ENCODE measurements at regions not wholly inside any gene's neighbourhood (a gene's known extent, or its start where the extent isn't known, plus 50 kb on each side); places are given as distances from the start of the nearest gene placed in this dataset.

DNA sequence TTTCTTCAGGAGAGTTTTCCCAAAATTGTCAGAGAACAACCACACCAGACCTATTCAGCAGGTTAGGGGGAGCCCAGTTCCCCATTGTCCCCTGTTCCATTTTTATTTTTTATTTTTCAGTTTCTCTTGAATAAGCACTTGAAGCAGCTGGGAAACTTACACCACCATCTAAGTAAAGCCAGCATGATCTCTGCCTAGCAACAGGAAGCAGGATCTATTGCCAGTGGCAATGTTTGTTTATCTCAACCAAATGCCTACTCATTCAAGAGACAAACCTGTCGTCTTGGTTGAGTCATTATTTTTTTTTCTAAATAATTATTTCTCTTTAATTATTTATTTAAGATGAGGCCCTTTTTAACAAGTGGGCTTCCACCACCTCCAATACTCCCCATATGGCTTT, 379.3 kb downstream of the PLK2 start:
- TF ChIP-seq, protein P1, sequence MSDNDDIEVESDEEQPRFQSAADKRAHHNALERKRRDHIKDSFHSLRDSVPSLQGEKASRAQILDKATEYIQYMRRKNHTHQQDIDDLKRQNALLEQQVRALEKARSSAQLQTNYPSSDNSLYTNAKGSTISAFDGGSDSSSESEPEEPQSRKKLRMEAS (IDR thresholded peaks at IDR 0.05; ENCODE audit: low read depth, low read length), result no peak
- TF ChIP-seq MYC (IDR thresholded peaks at IDR 0.05; ENCODE audit: low read depth, low read length), result no peak
- TF ChIP-seq, protein P2, sequence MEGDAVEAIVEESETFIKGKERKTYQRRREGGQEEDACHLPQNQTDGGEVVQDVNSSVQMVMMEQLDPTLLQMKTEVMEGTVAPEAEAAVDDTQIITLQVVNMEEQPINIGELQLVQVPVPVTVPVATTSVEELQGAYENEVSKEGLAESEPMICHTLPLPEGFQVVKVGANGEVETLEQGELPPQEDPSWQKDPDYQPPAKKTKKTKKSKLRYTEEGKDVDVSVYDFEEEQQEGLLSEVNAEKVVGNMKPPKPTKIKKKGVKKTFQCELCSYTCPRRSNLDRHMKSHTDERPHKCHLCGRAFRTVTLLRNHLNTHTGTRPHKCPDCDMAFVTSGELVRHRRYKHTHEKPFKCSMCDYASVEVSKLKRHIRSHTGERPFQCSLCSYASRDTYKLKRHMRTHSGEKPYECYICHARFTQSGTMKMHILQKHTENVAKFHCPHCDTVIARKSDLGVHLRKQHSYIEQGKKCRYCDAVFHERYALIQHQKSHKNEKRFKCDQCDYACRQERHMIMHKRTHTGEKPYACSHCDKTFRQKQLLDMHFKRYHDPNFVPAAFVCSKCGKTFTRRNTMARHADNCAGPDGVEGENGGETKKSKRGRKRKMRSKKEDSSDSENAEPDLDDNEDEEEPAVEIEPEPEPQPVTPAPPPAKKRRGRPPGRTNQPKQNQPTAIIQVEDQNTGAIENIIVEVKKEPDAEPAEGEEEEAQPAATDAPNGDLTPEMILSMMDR (IDR thresholded peaks at IDR 0.05; ENCODE audit: low read depth, low read length), result no peak
- TF ChIP-seq POLR2A (IDR thresholded peaks at IDR 0.05; ENCODE audit: extremely low read depth, insufficient read length), result no peak
- DNase-seq (ENCODE audit: low read depth), result no peak
- H3K4me3 ChIP-seq (ENCODE audit: low read depth, low read length), result no peak overlapping the region

DNA sequence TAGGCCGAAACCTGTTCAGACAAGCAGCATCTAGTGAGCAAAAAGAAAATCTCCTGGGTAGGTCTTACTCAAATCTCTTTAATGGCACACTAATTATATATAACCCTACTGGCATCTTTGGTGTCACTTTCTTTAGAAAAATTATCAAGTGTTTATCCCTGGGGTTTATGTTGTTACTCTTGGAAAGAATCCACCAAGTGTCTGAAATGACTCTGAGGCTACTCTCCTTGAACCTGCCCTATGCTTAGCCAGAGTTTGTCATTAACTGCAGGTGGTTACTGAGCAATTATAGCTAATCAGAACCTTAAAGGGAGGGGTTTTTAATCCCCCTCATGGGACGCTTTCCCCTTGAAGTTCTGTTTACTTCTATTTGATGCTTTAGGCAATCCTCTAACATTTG, 381.9 kb downstream of the PLK2 start:
- H3K4me3 ChIP-seq (ENCODE audit: low read depth, low read length), result no peak overlapping the region
- no peak for TF ChIP-seq POLR2A (IDR thresholded peaks at IDR 0.05; ENCODE audit: extremely low read depth, insufficient read length)
- TF ChIP-seq, protein P1 (IDR thresholded peaks at IDR 0.05; ENCODE audit: low read depth, low read length), result no peak
- no peak for TF ChIP-seq MYC (IDR thresholded peaks at IDR 0.05; ENCODE audit: low read depth, low read length)
- TF ChIP-seq, protein P2 (IDR thresholded peaks at IDR 0.05; ENCODE audit: low read depth, low read length), result no peak
- no peak for DNase-seq (ENCODE audit: low read depth)

DNA sequence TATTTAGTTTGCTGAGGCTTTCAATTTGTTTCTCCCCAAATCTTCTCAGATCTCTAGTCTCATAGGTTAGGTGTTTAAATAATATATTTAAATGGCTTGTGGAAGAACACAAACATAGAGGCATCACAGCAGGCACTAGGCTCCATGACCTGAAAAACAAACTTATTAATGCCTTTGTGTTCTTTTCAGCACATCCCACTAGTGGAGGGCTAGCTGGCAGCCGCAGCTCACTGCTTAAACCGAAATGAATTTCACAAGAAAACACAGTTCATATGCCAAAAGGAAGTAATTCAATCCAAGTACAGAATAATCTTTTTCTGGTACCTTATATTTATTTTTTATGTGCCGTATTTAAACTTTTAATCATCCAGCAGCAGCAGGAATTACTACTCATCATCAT, 382.5 kb downstream of the PLK2 start:
- TF ChIP-seq, protein P1 (IDR thresholded peaks at IDR 0.05; ENCODE audit: low read depth, low read length), result no peak
- TF ChIP-seq POLR2A (IDR thresholded peaks at IDR 0.05; ENCODE audit: extremely low read depth, insufficient read length), result no peak
- TF ChIP-seq MYC (IDR thresholded peaks at IDR 0.05; ENCODE audit: low read depth, low read length), result no peak
- TF ChIP-seq, protein P2 (IDR thresholded peaks at IDR 0.05; ENCODE audit: low read depth, low read length), result no peak
- H3K4me3 ChIP-seq (ENCODE audit: low read depth, low read length), result no peak overlapping the region
- no peak for DNase-seq (ENCODE audit: low read depth)

DNA sequence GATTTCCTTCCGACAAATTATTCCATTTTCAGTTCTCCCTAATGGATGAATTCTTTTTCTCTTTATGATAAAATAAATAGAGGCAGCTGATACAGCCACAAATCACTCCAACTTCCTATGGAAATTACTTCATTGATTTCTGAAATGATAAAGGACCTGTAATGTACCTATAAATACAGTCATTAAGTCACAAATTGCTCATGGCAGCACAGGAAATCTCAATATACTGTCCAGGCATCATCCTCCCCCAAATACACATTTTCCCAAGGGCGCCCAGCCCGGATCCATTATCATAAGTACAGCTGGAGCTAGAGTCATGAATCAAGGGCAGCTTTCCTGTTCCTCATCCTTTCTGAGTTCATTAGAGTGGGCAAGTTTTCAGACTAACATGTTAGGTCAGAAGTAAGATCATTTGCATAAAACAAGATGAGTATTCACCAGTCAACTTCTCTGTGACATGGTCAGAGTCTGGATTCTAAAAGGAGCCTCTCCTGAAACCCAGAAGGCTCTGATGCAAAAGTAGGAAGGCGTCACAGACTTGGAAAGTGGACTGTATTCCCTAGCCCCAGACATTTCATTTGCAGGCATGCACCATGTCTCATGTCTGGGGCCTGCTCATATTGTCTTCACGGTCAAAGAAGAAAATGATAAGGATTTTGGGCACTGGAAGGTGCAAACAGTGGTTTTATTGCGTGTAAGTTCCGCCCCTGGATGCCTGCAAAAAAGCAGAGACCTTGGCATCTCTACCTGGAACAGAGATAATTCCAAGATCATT, 383.2 kb downstream of the PLK2 start:
- TF ChIP-seq, protein P1 (IDR thresholded peaks at IDR 0.05; ENCODE audit: low read depth, low read length), result no peak
- no peak for TF ChIP-seq MYC (IDR thresholded peaks at IDR 0.05; ENCODE audit: low read depth, low read length)
- TF ChIP-seq, protein P2 (IDR thresholded peaks at IDR 0.05; ENCODE audit: low read depth, low read length), result no peak
- no peak for TF ChIP-seq POLR2A (IDR thresholded peaks at IDR 0.05; ENCODE audit: extremely low read depth, insufficient read length)
- no peak for DNase-seq (ENCODE audit: low read depth)
- no peak overlapping the region for H3K4me3 ChIP-seq (ENCODE audit: low read depth, low read length)

DNA sequence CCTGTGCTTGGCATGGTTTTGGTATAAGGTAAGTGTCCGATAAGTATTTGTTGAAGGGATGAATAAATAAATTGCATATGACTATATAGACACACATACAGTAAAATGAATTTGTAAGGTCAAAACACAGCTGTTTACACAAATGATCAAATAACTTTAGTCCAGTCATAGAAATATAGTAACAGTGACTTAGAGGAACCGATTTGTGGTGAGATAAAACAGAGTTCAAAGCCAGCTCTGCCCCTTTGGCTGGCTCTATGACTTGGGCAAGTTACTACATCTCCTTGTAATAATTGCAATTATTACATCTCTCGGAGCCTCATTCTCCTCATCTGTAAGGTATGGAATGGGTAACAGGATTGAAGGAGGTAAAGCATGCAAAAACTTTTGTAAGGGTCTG, 384.0 kb downstream of the PLK2 start:
- no peak overlapping the region for H3K4me3 ChIP-seq (ENCODE audit: low read depth, low read length)
- no peak for DNase-seq (ENCODE audit: low read depth)
- TF ChIP-seq, protein P2 (IDR thresholded peaks at IDR 0.05; ENCODE audit: low read depth, low read length), result no peak
- TF ChIP-seq, protein P1 (IDR thresholded peaks at IDR 0.05; ENCODE audit: low read depth, low read length), result no peak
- TF ChIP-seq MYC (IDR thresholded peaks at IDR 0.05; ENCODE audit: low read depth, low read length) (no peak), POLR2A (IDR thresholded peaks at IDR 0.05; ENCODE audit: extremely low read depth, insufficient read length) (no peak)
